ENCODE measurements at regions not wholly inside any gene's neighbourhood (a gene's known extent, or its start where the extent isn't known, plus 50 kb on each side); places are given as distances from the start of the nearest gene placed in this dataset.
A peak's percentile ranks its signal among the peaks of the same experiment; 100 is the strongest.
"Not testable (repeated sequence)": the region's sequence is repeated elsewhere in the genome, so short reads cannot be mapped to it uniquely, and the experiment has no call there.

GRCh38 chr13:71303144-71303543 lies 563.9 kb downstream of the DACH1 start:
- DNase-seq (ENCODE audit: low read depth in 2 of 2) = no peak

- DNase-seq (ENCODE audit: low read depth in 2 of 2) = no peak
These were observed 566.4 kb downstream of the DACH1 start for GRCh38 chr13:71300602-71301001.

GRCh38 chr13:71291842-71292146 lies 575.2 kb downstream of the DACH1 start:
- no peak for DNase-seq (ENCODE audit: low read depth in 2 of 2)

GRCh38 chr13:71290963-71291841 lies 575.8 kb downstream of the DACH1 start:
- peak; percentile 1 to 19 for DNase-seq (ENCODE audit: low read depth in 2 of 2)

GRCh38 chr13:71289980-71290379 lies 577.0 kb downstream of the DACH1 start:
- DNase-seq (ENCODE audit: low read depth in 2 of 2) = not testable (repeated sequence)

GRCh38 chr13:71285700-71286099 lies 581.3 kb downstream of the DACH1 start:
- DNase-seq (ENCODE audit: low read depth in 2 of 2) = no peak

GRCh38 chr13:71278512-71278911 lies 588.5 kb downstream of the DACH1 start:
- no peak for DNase-seq (ENCODE audit: low read depth in 2 of 2)

- no peak for DNase-seq (ENCODE audit: low read depth in 2 of 2)
These were observed 591.9 kb downstream of the DACH1 start for GRCh38 chr13:71274923-71275608.

GRCh38 chr13:71261256-71261655 lies 605.7 kb downstream of the DACH1 start:
- DNase-seq (ENCODE audit: low read depth in 2 of 2) = no peak

GRCh38 chr13:71260246-71260645 lies 606.8 kb downstream of the DACH1 start:
- no peak for DNase-seq (ENCODE audit: low read depth in 2 of 2)

GRCh38 chr13:71255633-71256032 lies 611.4 kb downstream of the DACH1 start:
- DNase-seq (ENCODE audit: low read depth in 2 of 2) = no peak

GRCh38 chr13:71254384-71254783 lies 612.6 kb downstream of the DACH1 start:
- DNase-seq (ENCODE audit: low read depth in 2 of 2) = no peak

- no peak for DNase-seq (ENCODE audit: low read depth in 2 of 2)
These were observed 614.8 kb downstream of the DACH1 start for GRCh38 chr13:71252184-71252704.

- DNase-seq (ENCODE audit: low read depth in 2 of 2) = no peak
These were observed 615.6 kb downstream of the DACH1 start for GRCh38 chr13:71251292-71251951.

GRCh38 chr13:71249011-71249410 lies 618.0 kb downstream of the DACH1 start:
- DNase-seq (ENCODE audit: low read depth in 2 of 2) = no peak

GRCh38 chr13:71244161-71244560 lies 622.8 kb downstream of the DACH1 start:
- DNase-seq (ENCODE audit: low read depth in 2 of 2) = no peak

- no peak for DNase-seq (ENCODE audit: low read depth in 2 of 2)
These were observed 624.8 kb downstream of the DACH1 start for GRCh38 chr13:71242201-71242600.

- DNase-seq (ENCODE audit: low read depth in 2 of 2) = no peak
These were observed 626.1 kb downstream of the DACH1 start for GRCh38 chr13:71240911-71241310.

GRCh38 chr13:71237332-71237731 lies 629.7 kb downstream of the DACH1 start:
- DNase-seq (ENCODE audit: low read depth in 2 of 2) = no peak

GRCh38 chr13:71219698-71220415 lies 647.1 kb downstream of the DACH1 start:
- no peak for DNase-seq (ENCODE audit: low read depth in 2 of 2)

- DNase-seq (ENCODE audit: low read depth in 2 of 2) = no peak
These were observed 648.0 kb downstream of the DACH1 start for GRCh38 chr13:71218960-71219359.

GRCh38 chr13:71217827-71218226 lies 649.2 kb downstream of the DACH1 start:
- DNase-seq (ENCODE audit: low read depth in 2 of 2) = no peak

Measured in activated CD8-positive, alpha-beta memory T cell treated with anti-CD3 and anti-CD28 coated beads for 4 hours (primary cell).